Mesendoderm (in vitro differentiated cells): ENCODE measurements at regions not wholly inside any gene's neighbourhood (a gene's known extent, or its start where the extent isn't known, plus 50 kb on each side); places are given as distances from the start of the nearest gene placed in this dataset.

Experiments
- DNase-seq: peaks from one replicate; pipeline ENCODE4 v3.0.0; 2013
- H2AK5ac ChIP-seq: 2 replicates; pipeline ENCODE4 v1.6.1; 2013; ENCODE audit warnings: low read length, inconsistent platforms
- H2BK120ac ChIP-seq: 2 replicates; pipeline ENCODE4 v1.6.1; 2013; ENCODE audit warnings: low read depth, mild to moderate bottlenecking, low read length, moderate library complexity, mixed read lengths
- H2BK15ac ChIP-seq: replicated peaks from 2 replicates; pipeline ENCODE4 v1.6.1; 2013; ENCODE audit warnings: low read depth, mild to moderate bottlenecking, moderate library complexity
- H2BK5ac ChIP-seq: 2 replicates; pipeline ENCODE4 v1.6.1; 2013; ENCODE audit warnings: low read length, inconsistent platforms
- H3K18ac ChIP-seq: 2 replicates; pipeline ENCODE4 v1.6.1; 2013; ENCODE audit warnings: mild to moderate bottlenecking, low read length, mixed read lengths
- H3K23ac ChIP-seq: one replicate; pipeline ENCODE4 v1.6.1; 2013; ENCODE audit warnings: low read length
- H3K27ac ChIP-seq: 2 replicates; pipeline ENCODE4 v1.5.1; 2013; ENCODE audit warnings: low read depth, mild to moderate bottlenecking, inconsistent platforms, low read length, moderate library complexity
- H3K27me3 ChIP-seq: 2 replicates; pipeline ENCODE4 v1.6.1; 2013; ENCODE audit warnings: low read length, control low read depth, mild to moderate bottlenecking, inconsistent platforms; ENCODE audit not compliant: insufficient read depth, poor library complexity
- H3K36me3 ChIP-seq: 2 replicates; pipeline ENCODE4 v1.6.1; 2013; ENCODE audit warnings: low read length, inconsistent platforms; ENCODE audit not compliant: control insufficient read depth, insufficient read depth
- H3K4ac ChIP-seq: one replicate; pipeline ENCODE4 v1.6.1; 2013; ENCODE audit warnings: low read depth, mild to moderate bottlenecking, low read length, moderate library complexity
- H3K4me1 ChIP-seq: 2 replicates; pipeline ENCODE4 v1.6.1; 2013; ENCODE audit warnings: low read depth, low read length, inconsistent platforms; ENCODE audit not compliant: control insufficient read depth
- H3K4me2 ChIP-seq: 2 replicates; pipeline ENCODE4 v1.6.1; 2013; ENCODE audit warnings: low read length
- H3K4me3 ChIP-seq: 2 replicates; pipeline ENCODE4 v1.5.1; 2013; ENCODE audit warnings: mild to moderate bottlenecking, low read length
- H3K56ac ChIP-seq: one replicate; pipeline ENCODE4 v1.6.1; 2013; ENCODE audit warnings: low read length
- H3K79me1 ChIP-seq: 2 replicates; pipeline ENCODE4 v1.6.1; 2013; ENCODE audit warnings: low read length, inconsistent platforms
- H3K79me2 ChIP-seq: 2 replicates; pipeline ENCODE4 v1.6.1; 2013; ENCODE audit warnings: mild to moderate bottlenecking, low read length; ENCODE audit not compliant: control insufficient read depth, insufficient read depth
- H3K9ac ChIP-seq: 2 replicates; pipeline ENCODE4 v1.6.1; 2013; ENCODE audit warnings: low read length, inconsistent platforms
- H4K5ac ChIP-seq: one replicate; pipeline ENCODE4 v1.6.1; 2013; ENCODE audit warnings: low read length
- H4K8ac ChIP-seq: one replicate; pipeline ENCODE4 v1.6.1; 2013; ENCODE audit warnings: low read depth, mild to moderate bottlenecking, control low read depth, low read length, moderate library complexity
- whole genome bisulfite sequencing: extraction: QIAGEN DNeasy Blood & Tissue Kit; methylation state at CpG from one replicate; pipeline ENCODE4 v1.1.7; 2013; ENCODE audit warnings: low lambda C conversion rate, missing lambda C conversion rate; ENCODE audit not compliant: insufficient coverage; ENCODE audit errors: extremely low coverage; 5-methylcytosine and 5-hydroxymethylcytosine counted together

GRCh38 chr21:15170614-15171013, 105.8 kb upstream of the NRIP1 start:
- DNase-seq, result no peak
- Histone ChIP-seq H3K36me3 (no peaks in the 10 kb centered on the region), H3K4me2 (no peak overlapping the region)

GRCh38 chr21:15171546-15171945, 106.7 kb upstream of the NRIP1 start:
- no peak overlapping the region for H3K9ac ChIP-seq
- H3K56ac ChIP-seq, result no peak overlapping the region
- no peak overlapping the region for H2AK5ac ChIP-seq
- H3K4ac ChIP-seq, result no peak overlapping the region
- H2BK120ac ChIP-seq, result no peak overlapping the region
- no peak overlapping the region for H3K4me3 ChIP-seq
- no peak overlapping the region for H2BK5ac ChIP-seq
- no CpG with 5 or more reads among the region's 4 CpGs for WGBS
- no peak overlapping the region for H3K23ac ChIP-seq
- no peak for DNase-seq
- no peak overlapping the region for H4K8ac ChIP-seq
- no peaks in the 10 kb centered on the region for H3K4me1 ChIP-seq
- H3K79me1 ChIP-seq, result no peaks in the 10 kb centered on the region
- no peaks in the 10 kb centered on the region for H3K79me2 ChIP-seq
- H3K27ac ChIP-seq, result no peak overlapping the region
- H3K36me3 ChIP-seq, result no peaks in the 10 kb centered on the region
- no peak overlapping the region for H3K18ac ChIP-seq
- no peak overlapping the region for H3K4me2 ChIP-seq
- no peak overlapping the region for H4K5ac ChIP-seq
- H3K27me3 ChIP-seq, result no peaks in the 10 kb centered on the region
- H2BK15ac ChIP-seq, result no peak overlapping the region

More at GRCh38 chr21:15170614-15171013, 105.8 kb upstream of the NRIP1 start:
- Histone ChIP-seq H3K4me1 (no peaks in the 10 kb centered on the region), H2AK5ac (no peak overlapping the region), H3K23ac (no peak overlapping the region), H3K18ac (no peak overlapping the region), H3K56ac (no peak overlapping the region), H2BK15ac (no peak overlapping the region), H2BK120ac (no peak overlapping the region), H3K9ac (no peak overlapping the region), H3K27me3 (no peaks in the 10 kb centered on the region), H3K4ac (no peak overlapping the region), H3K4me3 (no peak overlapping the region), H3K79me2 (no peaks in the 10 kb centered on the region), H3K79me1 (no peaks in the 10 kb centered on the region), H2BK5ac (no peak overlapping the region), H4K5ac (no peak overlapping the region), H4K8ac (no peak overlapping the region), H3K27ac (no peak overlapping the region)
- no CpG with 5 or more reads among the region's 2 CpGs for WGBS

- H2BK15ac ChIP-seq, result no peak overlapping the region
- H3K79me2 ChIP-seq, result no peaks in the 10 kb centered on the region
- no peak overlapping the region for H3K56ac ChIP-seq
- no peak overlapping the region for H2BK120ac ChIP-seq
- no peak overlapping the region for H3K9ac ChIP-seq
- no peak overlapping the region for H4K8ac ChIP-seq
- H3K4ac ChIP-seq, result no peak overlapping the region
- no CpG with 5 or more reads among the region's 3 CpGs for WGBS
- H3K27me3 ChIP-seq, result no peaks in the 10 kb centered on the region
- no peak overlapping the region for H3K4me3 ChIP-seq
- no peak for DNase-seq
- no peaks in the 10 kb centered on the region for H3K4me1 ChIP-seq
- no peak overlapping the region for H3K18ac ChIP-seq
- H3K27ac ChIP-seq, result no peak overlapping the region
- H3K79me1 ChIP-seq, result no peaks in the 10 kb centered on the region
- H4K5ac ChIP-seq, result no peak overlapping the region
- H3K4me2 ChIP-seq, result no peak overlapping the region
- no peak overlapping the region for H2AK5ac ChIP-seq
- H2BK5ac ChIP-seq, result no peak overlapping the region
- H3K36me3 ChIP-seq, result no peaks in the 10 kb centered on the region
- H3K23ac ChIP-seq, result no peak overlapping the region
Observed at GRCh38 chr21:15172963-15173362, 108.2 kb upstream of the NRIP1 start.

- Histone ChIP-seq H3K18ac (no peak overlapping the region), H2BK5ac (no peak overlapping the region), H3K4me3 (no peak overlapping the region), H2BK120ac (no peak overlapping the region), H4K5ac (no peak overlapping the region), H3K79me2 (no peaks in the 10 kb centered on the region), H3K23ac (no peak overlapping the region), H3K9ac (no peak overlapping the region), H2BK15ac (no peak overlapping the region), H3K4me1 (no peaks in the 10 kb centered on the region), H2AK5ac (no peak overlapping the region), H3K4me2 (no peak overlapping the region), H3K27ac (no peak overlapping the region), H3K56ac (no peak overlapping the region), H3K36me3 (no peaks in the 10 kb centered on the region), H3K79me1 (no peaks in the 10 kb centered on the region), H3K27me3 (no peaks in the 10 kb centered on the region), H3K4ac (no peak overlapping the region), H4K8ac (no peak overlapping the region)
- WGBS, result no CpG with 5 or more reads among the region's 3 CpGs
- DNase-seq, result no peak
Observed at GRCh38 chr21:15174923-15175322, 110.1 kb upstream of the NRIP1 start.

- no peak overlapping the region for H3K4ac ChIP-seq
- H3K36me3 ChIP-seq, result no peaks in the 10 kb centered on the region
- no peak overlapping the region for H3K4me2 ChIP-seq
- H3K4me1 ChIP-seq, result no peaks in the 10 kb centered on the region
- H2AK5ac ChIP-seq, result no peak overlapping the region
- no peak overlapping the region for H2BK15ac ChIP-seq
- H3K27ac ChIP-seq, result no peak overlapping the region
- DNase-seq, result no peak
- no peak overlapping the region for H3K4me3 ChIP-seq
- H3K27me3 ChIP-seq, result no peaks in the 10 kb centered on the region
- no peak overlapping the region for H3K9ac ChIP-seq
- H2BK120ac ChIP-seq, result no peak overlapping the region
- no peak overlapping the region for H3K18ac ChIP-seq
- no peak overlapping the region for H4K5ac ChIP-seq
- no peaks in the 10 kb centered on the region for H3K79me2 ChIP-seq
- WGBS, result no CpG with 5 or more reads among the region's 4 CpGs
- no peak overlapping the region for H3K56ac ChIP-seq
- H4K8ac ChIP-seq, result no peak overlapping the region
- H3K23ac ChIP-seq, result no peak overlapping the region
- H2BK5ac ChIP-seq, result no peak overlapping the region
- no peaks in the 10 kb centered on the region for H3K79me1 ChIP-seq
Observed at GRCh38 chr21:15182731-15183130, 117.9 kb upstream of the NRIP1 start.

- no peak overlapping the region for H3K4ac ChIP-seq
- H3K79me2 ChIP-seq, result no peaks in the 10 kb centered on the region
- H3K23ac ChIP-seq, result no peak overlapping the region
- H3K4me1 ChIP-seq, result no peaks in the 10 kb centered on the region
- H2BK15ac ChIP-seq, result no peak overlapping the region
- no peak overlapping the region for H2BK120ac ChIP-seq
- no peak for DNase-seq
- H3K18ac ChIP-seq, result no peak overlapping the region
- H3K27ac ChIP-seq, result no peak overlapping the region
- no peak overlapping the region for H2AK5ac ChIP-seq
- no peak overlapping the region for H3K9ac ChIP-seq
- no peak overlapping the region for H4K5ac ChIP-seq
- no peak overlapping the region for H3K4me3 ChIP-seq
- no peak overlapping the region for H4K8ac ChIP-seq
- no CpG with 5 or more reads among the region's 5 CpGs for WGBS
- H2BK5ac ChIP-seq, result no peak overlapping the region
- no peaks in the 10 kb centered on the region for H3K27me3 ChIP-seq
- no peak overlapping the region for H3K4me2 ChIP-seq
- no peaks in the 10 kb centered on the region for H3K79me1 ChIP-seq
- H3K56ac ChIP-seq, result no peak overlapping the region
- H3K36me3 ChIP-seq, result no peaks in the 10 kb centered on the region
Observed at GRCh38 chr21:15183813-15184257, 119.0 kb upstream of the NRIP1 start.
